ENCODE measurements at regions not wholly inside any gene's neighbourhood (a gene's known extent, or its start where the extent isn't known, plus 50 kb on each side); places are given as distances from the start of the nearest gene placed in this dataset.
A peak's percentile ranks its signal among the peaks of the same experiment; 100 is the strongest.
"Not testable (repeated sequence)": the region's sequence is repeated elsewhere in the genome, so short reads cannot be mapped to it uniquely, and the experiment has no call there.

DNA sequence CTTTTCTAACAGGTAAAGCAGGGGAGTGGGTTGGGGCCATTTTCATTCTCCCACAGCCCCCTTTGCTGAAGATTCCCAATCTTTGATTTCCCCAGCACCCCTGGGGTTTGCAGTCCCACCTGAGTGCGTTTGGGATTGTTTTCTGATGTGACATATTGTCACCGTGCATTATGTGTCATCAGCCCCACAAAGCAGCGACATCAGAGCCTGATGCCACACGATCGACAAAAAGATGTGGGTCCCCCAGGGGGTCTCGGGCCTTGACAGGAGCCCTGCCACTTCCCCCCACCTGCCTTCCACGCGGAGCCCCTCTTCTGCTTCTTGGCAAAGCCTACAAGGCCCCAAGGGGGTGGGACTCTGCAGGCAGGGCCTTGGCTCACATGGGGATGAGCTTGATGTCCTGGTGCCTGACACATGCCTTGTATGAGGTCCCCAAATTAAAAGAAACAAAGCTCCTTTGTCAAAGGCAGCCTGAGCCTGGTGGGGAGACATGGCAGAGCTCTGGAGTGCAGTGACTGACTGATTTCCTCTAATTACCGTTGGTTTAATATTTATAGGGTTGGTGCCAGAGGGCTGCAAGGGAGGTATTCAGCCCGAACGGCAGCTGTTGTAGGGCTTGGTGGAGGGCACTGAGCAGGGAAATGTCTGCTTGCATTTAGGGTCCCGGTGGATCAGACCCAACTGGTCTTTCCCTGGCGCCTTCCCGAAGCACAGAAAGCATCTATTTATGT lies 149.2 kb downstream of the MIAT start:
- DNase-seq = no peak

GRCh38 chr22:26811647-26811992 lies 154.2 kb downstream of the MIAT start:
- DNase-seq = no peak

DNA sequence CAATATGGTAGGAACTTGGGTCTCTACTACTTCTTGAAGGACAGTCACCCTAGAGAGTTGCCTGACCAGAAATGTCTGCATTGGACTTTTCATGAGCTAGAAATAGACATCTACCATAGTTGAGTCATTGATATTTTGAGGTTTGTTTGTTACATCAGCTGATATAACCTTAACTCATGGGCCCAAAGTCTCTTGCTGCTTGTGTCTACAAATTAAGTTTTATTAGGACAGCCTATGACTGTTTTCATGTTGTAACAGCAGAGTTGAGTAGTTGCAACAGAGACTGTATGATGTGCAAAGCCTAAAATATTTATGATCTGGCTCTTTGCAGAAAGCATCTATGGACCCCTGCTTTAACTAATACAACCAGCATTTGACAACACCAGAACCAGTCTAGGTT lies 155.3 kb downstream of the MIAT start:
- no peak for DNase-seq

DNA sequence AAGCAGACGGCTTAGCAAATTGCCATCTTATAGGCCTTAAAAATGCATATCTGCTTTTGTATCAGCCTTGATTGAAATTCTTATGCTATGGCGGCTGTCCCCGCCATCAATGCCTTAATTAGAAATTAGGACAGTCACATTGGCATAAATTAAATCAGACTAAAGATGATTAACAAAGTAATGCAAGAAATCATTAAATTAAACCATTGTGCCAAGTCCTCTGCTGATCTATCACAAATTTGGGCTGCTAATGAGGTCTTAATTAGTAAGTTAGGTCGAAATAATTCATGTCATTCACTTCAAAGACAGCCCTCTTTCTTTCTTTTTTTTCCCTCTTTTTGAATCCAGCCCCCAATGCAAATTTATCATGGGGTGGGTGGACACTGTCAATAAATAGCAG lies 159.3 kb downstream of the MIAT start:
- DNase-seq = no peak

- no peak for DNase-seq
Measured at GRCh38 chr22:26817926-26818325, 160.5 kb downstream of the MIAT start.

DNA sequence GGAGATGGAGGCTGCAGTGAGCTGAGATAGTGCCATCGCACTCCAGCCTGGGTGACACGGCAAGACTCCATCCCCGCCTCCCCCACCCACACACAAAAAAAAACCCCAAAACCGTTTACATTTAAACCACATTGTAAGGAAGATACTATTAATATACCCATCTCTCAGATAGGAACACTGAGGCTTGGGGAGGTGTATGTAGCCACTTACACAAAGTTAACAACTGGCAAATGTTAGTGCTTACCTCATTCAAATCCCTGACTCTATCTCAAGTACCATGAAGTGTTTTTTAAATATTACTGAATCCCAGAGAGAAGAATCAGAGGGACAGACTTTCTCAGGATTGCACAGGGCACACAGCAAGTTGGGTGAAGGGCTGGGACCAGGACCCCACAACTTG lies 164.5 kb downstream of the MIAT start:
- no peak for DNase-seq

DNA sequence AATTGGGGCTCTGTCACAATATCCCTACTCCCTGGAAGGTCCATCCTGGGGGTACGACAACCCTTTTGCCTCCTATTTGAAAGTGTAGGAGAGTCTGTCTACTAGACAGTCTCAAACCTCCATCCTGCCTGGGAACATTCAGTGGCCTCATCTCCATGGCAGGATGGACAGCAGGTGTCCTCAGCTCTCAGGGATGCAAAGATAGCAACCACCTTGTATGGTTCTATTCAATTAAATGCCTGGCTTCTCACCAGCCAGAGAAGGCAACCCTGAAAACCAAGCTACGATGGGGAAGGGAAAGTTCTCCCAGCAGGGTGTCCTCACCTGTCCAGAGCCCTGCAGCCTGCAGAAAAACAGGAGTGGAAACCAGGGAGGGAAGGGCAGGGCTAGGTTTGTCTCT lies 164.9 kb downstream of the MIAT start:
- no peak for DNase-seq

DNA sequence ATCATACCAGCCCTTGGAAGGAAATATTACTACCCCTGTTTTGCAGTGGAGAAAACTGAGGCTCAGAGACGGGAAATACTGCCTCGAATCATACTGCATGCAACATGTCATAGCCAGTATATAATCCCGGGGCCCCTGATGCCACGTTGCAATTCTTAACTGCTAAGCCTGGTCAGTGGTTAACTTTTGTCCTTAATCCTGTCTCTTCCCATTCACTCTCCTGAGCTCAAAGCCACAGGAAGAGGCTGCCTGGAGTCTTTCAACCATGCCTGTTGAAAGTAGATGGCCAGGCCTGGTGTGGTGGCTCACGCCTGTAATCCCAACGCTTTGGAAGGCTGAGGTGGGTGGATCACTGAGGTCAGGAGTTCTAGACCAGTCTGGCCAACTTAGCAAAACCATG lies 166.6 kb downstream of the MIAT start:
- no peak for DNase-seq

- DNase-seq = no peak
Measured at GRCh38 chr22:26825960-26826935, 168.9 kb downstream of the MIAT start.

DNA sequence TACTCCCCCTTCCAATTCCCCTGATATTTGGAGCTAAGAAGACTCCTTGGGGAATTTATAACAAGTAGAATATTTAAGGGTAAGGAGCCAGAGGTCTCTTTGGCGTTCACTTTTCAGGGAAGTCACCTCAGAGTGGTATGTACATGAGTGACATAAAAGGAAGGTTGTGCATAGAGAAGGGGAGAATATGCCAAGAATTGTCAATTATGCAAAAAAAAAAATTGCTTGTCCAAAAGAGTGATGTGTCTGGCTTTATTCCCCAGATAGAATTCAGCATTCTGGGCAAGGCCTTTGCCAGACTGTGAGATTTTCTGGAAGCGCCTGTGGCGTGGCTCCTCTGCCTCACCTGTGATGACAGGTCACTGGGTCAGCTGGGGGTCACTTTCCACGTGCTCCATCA lies 170.2 kb downstream of the MIAT start:
- no peak for DNase-seq

DNA sequence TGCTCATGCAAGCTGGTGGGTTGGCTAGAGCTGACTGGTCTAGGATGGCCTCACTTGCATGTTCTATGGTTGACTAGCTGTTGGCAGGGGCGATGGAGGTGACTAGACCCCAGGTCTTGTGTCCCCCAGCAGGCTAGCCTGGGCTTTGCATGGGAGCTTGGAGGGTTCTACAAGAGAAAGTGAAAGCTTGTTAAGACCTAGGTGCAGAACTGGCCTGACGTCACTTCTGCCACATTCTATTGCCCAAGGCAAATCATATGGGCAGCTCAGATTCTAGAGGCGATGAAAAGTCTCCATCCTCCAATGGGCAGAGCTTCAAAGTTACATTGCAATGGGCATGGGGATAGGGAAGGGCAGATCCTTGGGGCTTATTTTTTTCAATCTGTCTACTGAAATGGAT lies 170.9 kb downstream of the MIAT start:
- no peak for DNase-seq

DNA sequence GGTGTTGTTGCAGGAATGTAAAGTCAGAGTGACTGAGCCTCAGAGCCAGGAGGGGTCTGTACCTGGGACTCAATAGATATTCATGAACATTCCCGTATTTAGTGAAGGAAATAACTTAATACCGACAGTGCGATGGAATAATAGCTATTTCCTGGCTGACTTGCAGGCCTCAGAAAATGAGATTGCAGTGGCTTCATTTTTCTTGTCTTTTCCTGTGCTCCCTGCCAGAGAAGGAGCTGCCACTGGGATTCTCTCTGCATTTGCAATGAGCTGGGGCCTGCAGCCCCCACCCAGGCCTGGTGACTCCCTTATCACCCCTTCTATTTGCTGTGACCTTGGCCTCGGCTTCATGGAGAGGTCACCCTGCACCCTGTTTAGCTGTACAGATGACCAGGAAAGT lies 173.4 kb downstream of the MIAT start:
- DNase-seq = no peak

- no peak for DNase-seq
Measured at GRCh38 chr22:26835023-26835422, 177.6 kb downstream of the MIAT start.

GRCh38 chr22:26835929-26836528 lies 178.6 kb downstream of the MIAT start:
- DNase-seq = peak; percentile 75

- DNase-seq = no peak
Measured at GRCh38 chr22:26837784-26838470, 180.5 kb downstream of the MIAT start.

GRCh38 chr22:26838471-26838825 lies 181.1 kb downstream of the MIAT start:
- DNase-seq = no peak

DNA sequence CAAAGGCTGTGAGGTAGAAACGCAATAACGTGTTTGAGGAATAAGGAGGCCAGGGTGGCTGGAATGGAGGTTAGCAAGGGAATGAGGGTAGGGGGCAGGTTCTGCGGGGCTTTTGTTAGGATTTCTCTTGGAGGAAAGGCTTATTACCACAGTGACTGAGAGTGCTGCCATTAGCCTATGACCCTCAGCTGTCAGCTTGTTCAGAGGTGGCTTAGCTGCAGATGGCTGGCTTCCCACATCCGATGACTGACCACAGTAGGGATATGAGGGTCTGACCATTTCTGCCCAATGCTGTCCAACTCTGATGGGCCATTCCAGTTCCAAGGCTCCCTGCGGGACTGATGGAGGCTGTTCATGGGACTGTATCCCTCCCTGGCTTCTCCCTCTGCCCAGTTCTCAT lies 181.8 kb downstream of the MIAT start:
- no peak for DNase-seq

- not testable (repeated sequence) for DNase-seq
Measured at GRCh38 chr22:26840770-26841169, 183.4 kb downstream of the MIAT start.

DNA sequence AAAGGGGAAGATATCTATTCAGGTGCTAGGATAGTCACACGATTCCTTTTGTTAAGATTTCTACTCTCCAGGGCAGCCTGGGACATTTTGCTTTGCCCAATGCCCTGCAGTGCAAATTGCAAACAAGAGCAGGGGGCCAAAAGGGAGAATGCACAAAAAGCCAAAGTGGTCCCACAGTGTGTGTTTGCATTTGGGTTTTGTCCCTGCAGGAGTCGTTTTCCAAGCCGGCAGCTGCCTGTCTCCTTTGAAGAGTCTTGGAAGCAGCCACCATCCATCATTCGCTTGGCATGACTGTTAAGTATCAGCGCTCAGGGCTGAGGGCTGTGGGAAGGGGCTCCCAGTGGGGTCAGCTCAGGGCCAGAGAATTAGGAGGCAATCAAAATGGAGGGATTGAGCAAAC lies 184.7 kb downstream of the MIAT start:
- DNase-seq = no peak

- DNase-seq = no peak
Measured at GRCh38 chr22:26845021-26845743, 187.8 kb downstream of the MIAT start.

DNA sequence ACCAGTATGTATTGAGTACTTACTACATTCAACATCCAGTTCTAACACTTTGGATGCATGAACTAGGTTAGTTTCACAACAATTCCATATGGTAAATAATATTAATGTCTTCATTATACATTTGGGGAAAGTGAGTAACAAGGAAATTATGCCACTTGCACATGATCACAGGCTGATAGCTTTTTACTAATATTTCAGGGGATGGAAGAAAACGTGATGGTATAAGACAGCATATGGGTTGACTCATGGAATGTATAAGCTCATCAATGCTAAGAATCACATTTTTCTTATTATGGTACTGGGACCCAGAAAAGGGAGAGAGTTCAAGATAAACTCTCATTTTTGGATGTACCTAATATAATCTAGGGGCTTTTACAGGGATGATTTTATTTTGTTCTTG lies 188.7 kb downstream of the MIAT start:
- no peak for DNase-seq

- DNase-seq = no peak
Measured at GRCh38 chr22:26846645-26847044, 189.3 kb downstream of the MIAT start.

DNA sequence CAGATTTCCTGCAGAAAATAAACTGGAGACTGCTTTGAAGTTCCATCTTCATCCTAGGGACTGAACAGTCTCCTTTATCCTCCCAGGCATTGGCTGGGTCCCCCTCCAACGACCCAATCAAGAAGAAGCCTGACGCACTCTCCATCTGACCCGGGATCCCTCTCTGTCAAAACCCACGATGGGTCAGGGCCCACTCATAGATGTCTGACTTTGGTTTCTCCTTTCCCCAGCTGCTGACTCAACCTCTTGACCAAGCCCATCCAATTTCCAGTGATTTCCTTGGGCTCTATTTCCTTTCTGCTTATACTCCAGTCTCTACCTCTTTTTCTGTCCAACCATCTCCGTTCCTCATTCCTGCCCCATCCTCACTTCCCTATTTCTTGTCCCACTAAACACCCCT lies 189.7 kb downstream of the MIAT start:
- no peak for DNase-seq
